BE2C (cell line): ENCODE measurements at regions not wholly inside any gene's neighbourhood (a gene's known extent, or its start where the extent isn't known, plus 50 kb on each side); places are given as distances from the start of the nearest gene placed in this dataset.

Experiments used
- DNase-seq: peaks from one replicate; pipeline ENCODE4 v3.0.0-alpha.2; 2020
- H3K27me3 ChIP-seq: fragments of 250-450 bp; sonication (Bioruptor Pico); 2 replicates; pipeline ENCODE4 v1.5.1; 2020; ENCODE audit warnings: mild to moderate bottlenecking
- H3K36me3 ChIP-seq: fragments of 250-450 bp; sonication (Bioruptor Pico); 2 replicates; pipeline ENCODE4 v1.5.1; 2020; ENCODE audit warnings: mild to moderate bottlenecking
- H3K4me1 ChIP-seq: fragments of 250-450 bp; sonication (Bioruptor Pico); 2 replicates; pipeline ENCODE4 v1.5.1; 2020
- H3K4me3 ChIP-seq: 2 replicates; pipeline ENCODE4 v1.5.1; 2011; ENCODE audit warnings: low read depth, low read length
- H3K9me3 ChIP-seq: fragments of 250-450 bp; sonication (Bioruptor Pico); 2 replicates; pipeline ENCODE4 v1.5.1; 2020
- CTCF ChIP-seq: IDR thresholded peaks from 2 replicates; pipeline ENCODE4 v1.5.1; 2012; ENCODE audit warnings: mild to moderate bottlenecking, low read depth, low read length

- Histone ChIP-seq H3K36me3 (no peaks in the 10 kb centered on the region), H3K4me1 (no peaks in the 10 kb centered on the region), H3K27me3 (no peaks in the 10 kb centered on the region), H3K4me3 (no peak overlapping the region), H3K9me3 (no peaks in the 10 kb centered on the region; the same call in 1 of the 2 replicates)
- TF ChIP-seq CTCF, result no peak
- DNase-seq, result no peak
These were observed 273.2 kb downstream of the FAM170A start for GRCh38 chr5:119902593-119902992.

DNA sequence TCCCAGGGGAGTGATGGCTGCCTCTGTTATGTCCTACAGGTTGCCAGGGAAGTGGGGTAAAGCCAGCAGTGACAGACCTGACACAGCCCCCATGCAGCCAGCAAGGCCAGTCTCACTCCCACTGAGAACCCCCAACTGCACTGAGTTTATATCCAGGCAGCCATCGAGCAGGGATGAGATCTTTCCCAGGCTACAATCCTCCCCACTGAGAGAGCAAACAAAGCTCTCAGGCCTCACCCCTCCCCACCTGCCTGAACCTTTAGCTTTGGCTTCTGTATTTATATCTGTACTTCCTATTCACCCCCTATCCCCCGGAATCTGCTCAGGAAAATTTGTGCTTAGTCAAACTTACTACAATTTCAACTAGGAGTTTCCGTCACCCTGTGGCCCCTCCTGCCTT is 284.1 kb downstream of the FAM170A start:
- no peaks in the 10 kb centered on the region for H3K9me3 ChIP-seq
- H3K36me3 ChIP-seq, result no peaks in the 10 kb centered on the region
- H3K4me1 ChIP-seq, result no peaks in the 10 kb centered on the region
- DNase-seq, result no peak
- H3K27me3 ChIP-seq, result no peaks in the 10 kb centered on the region
- no peak for TF ChIP-seq CTCF
- no peak overlapping the region for H3K4me3 ChIP-seq

DNA sequence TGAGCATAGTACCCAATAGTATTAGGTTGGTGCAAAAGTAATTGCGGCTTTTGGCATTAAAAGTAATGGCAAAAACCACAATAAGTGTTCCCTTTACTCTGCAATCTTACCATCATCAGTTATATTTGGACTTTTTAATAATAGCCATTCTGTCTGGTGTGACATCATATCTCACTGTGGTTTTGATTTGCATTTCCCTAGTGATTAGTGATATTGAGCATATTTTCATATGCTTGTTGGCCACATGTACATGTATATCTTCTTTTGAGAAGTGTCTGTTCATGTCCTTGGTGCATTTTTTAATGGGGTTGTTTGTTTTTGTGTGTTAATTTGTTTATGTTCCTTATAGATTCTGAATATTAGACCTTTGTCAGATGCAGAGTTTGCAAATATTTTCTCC is 289.9 kb downstream of the FAM170A start:
- H3K36me3 ChIP-seq, result no peaks in the 10 kb centered on the region
- no peaks in the 10 kb centered on the region for H3K27me3 ChIP-seq
- no peak overlapping the region for H3K4me3 ChIP-seq
- DNase-seq, result no peak
- no peaks in the 10 kb centered on the region for H3K4me1 ChIP-seq
- no peak for TF ChIP-seq CTCF
- no peaks in the 10 kb centered on the region for H3K9me3 ChIP-seq

DNA sequence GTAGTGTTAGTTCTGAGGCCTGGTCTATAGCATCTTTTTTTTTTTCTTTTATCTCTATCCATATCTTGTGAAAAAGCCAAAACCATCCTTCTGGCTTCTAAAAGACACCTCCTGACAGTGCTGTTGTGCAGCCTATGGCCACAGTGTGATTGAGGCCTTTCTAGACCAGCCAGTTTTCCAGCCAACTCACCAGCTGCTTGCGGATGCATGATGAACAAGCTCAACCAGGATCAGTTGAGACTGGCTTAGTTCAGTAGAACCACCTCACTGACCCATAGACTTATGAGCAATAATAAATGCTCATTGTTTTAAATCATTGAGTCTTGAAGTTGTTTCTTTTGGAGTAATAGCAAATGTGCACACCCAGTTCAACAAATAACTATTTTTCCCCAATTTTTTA is 296.9 kb downstream of the FAM170A start:
- TF ChIP-seq CTCF, result no peak

GRCh38 chr5:119928974-119929373 is 299.6 kb downstream of the FAM170A start:
- Histone ChIP-seq H3K27me3 (no peaks in the 10 kb centered on the region), H3K9me3 (no peaks in the 10 kb centered on the region), H3K4me3 (no peak overlapping the region), H3K4me1 (no peaks in the 10 kb centered on the region), H3K36me3 (no peaks in the 10 kb centered on the region)
- no peak for DNase-seq
- TF ChIP-seq CTCF, result no peak

More for the DNA sequence above, 296.9 kb downstream of the FAM170A start:
- no peak for DNase-seq
- Histone ChIP-seq H3K36me3 (no peaks in the 10 kb centered on the region), H3K4me1 (no peaks in the 10 kb centered on the region), H3K27me3 (no peaks in the 10 kb centered on the region), H3K4me3 (no peak overlapping the region), H3K9me3 (no peaks in the 10 kb centered on the region)

DNA sequence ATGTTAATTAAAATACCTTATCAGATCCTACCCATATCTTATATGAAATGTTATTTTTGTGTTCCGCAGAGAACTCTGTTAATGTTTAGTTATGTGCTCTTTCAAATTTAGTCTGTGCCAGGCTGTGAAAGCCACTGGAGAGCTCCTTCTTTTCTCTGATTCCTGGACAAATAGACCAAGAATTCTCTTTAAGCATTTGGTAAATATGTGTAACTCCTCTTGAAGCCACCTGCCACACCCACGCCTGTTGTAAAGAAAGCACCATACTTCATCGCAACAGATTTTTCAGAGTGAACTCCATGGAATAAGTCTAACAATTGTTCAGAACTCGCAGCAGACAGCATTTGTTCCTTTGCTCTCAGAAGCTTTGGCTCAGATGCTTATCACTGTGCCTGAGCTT is 301.1 kb downstream of the FAM170A start:
- Histone ChIP-seq H3K36me3 (no peaks in the 10 kb centered on the region), H3K27me3 (no peaks in the 10 kb centered on the region), H3K9me3 (no peaks in the 10 kb centered on the region), H3K4me3 (no peak overlapping the region), H3K4me1 (no peaks in the 10 kb centered on the region)
- no peak for DNase-seq
- TF ChIP-seq CTCF, result no peak
